Upper lobe of right lung (tissue), 1 donor: ENCODE measurements at regions not wholly inside any gene's neighbourhood (a gene's known extent, or its start where the extent isn't known, plus 50 kb on each side); places are given as distances from the start of the nearest gene placed in this dataset.

Experiments
- ATAC-seq: fragments of 200-7000 bp; cut with Tn5 transposase; one replicate; pipeline ENCODE4 v1.9.1; 2020; ENCODE audit warnings: mild to moderate bottlenecking, moderate library complexity
- DNase-seq: peaks from one replicate; pipeline ENCODE4 v3.0.0-alpha.2; 2020
- H3K27ac ChIP-seq: fragments of 200-600 bp; one replicate; pipeline ENCODE4 v1.8.0; 2022
- H3K27me3 ChIP-seq: fragments of 200-600 bp; one replicate; pipeline ENCODE4 v1.8.0; 2022; ENCODE audit warnings: mild to moderate bottlenecking
- H3K36me3 ChIP-seq: fragments of 200-600 bp; one replicate; pipeline ENCODE4 v1.8.0; 2022
- H3K4me1 ChIP-seq: fragments of 200-600 bp; one replicate; pipeline ENCODE4 v1.8.0; 2022
- H3K4me3 ChIP-seq: fragments of 200-600 bp; one replicate; pipeline ENCODE4 v1.8.0; 2022; ENCODE audit warnings: mild to moderate bottlenecking
- H3K9me3 ChIP-seq: fragments of 200-600 bp; one replicate; pipeline ENCODE4 v1.8.0; 2022
- intact Hi-C: fragments of 100-400 bp; cut with DNase I; formaldehyde crosslinking; loops from one replicate; pipeline ENCODE4 v1.11.0; 2022
- TF ChIP-seq, protein P1 (sequence below): fragments of 200-600 bp; IDR thresholded peaks from one replicate; pipeline ENCODE4 v1.8.0; 2022; ENCODE audit warnings: antibody characterized with exemption
- donor health status: DM: no; HTN: yes; CAD: no; lungs with severe emphysema.

DNA sequence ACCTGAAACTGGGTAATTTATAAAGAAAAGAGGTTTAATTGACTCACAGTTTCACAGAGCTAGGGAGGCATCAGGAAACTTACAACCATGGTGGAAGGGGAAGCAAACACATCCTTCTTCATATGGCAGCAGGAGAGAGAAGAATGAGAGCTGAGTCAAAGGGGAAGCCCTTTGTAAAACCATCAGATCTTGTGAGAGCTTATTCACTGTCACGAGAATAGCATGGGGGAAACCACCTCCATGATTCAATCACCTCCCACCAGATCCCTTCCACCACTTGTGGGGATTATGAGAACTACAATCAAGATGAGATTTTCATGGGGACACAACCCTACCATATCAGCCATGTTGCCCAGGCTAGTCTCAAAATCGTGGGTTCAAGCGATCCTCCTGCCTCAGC is 143.4 kb downstream of the FGF18 start:
- intact Hi-C loops = no loop called here
- Histone ChIP-seq H3K27me3 (no peaks in the 10 kb centered on the region), H3K36me3 (no peaks in the 10 kb centered on the region), H3K27ac (no peak overlapping the region), H3K9me3 (no peaks in the 10 kb centered on the region), H3K4me1 (no peaks in the 10 kb centered on the region), H3K4me3 (no peak overlapping the region)
- TF ChIP-seq, protein P1, sequence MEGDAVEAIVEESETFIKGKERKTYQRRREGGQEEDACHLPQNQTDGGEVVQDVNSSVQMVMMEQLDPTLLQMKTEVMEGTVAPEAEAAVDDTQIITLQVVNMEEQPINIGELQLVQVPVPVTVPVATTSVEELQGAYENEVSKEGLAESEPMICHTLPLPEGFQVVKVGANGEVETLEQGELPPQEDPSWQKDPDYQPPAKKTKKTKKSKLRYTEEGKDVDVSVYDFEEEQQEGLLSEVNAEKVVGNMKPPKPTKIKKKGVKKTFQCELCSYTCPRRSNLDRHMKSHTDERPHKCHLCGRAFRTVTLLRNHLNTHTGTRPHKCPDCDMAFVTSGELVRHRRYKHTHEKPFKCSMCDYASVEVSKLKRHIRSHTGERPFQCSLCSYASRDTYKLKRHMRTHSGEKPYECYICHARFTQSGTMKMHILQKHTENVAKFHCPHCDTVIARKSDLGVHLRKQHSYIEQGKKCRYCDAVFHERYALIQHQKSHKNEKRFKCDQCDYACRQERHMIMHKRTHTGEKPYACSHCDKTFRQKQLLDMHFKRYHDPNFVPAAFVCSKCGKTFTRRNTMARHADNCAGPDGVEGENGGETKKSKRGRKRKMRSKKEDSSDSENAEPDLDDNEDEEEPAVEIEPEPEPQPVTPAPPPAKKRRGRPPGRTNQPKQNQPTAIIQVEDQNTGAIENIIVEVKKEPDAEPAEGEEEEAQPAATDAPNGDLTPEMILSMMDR = no peak
- DNase-seq (no peak), ATAC-seq (no peak)

DNA sequence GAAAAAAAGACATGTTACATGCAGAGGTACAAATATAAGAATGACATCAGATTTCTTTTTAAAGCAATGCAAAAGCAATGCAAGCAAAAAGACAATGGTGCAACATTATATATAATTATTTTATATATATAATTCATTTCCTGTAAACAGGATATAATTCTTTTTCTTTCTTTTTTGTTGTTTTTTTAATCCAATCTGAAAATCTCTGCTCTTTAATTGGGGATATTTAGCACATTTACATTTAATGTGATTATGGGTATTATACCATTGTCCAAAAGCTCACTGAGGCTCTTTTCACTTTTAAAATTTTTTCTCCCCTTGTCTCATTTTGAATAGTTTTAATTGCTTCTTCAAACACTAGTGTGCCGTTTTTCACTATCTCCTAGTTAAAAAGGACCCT is 148.9 kb downstream of the FGF18 start:
- TF ChIP-seq, protein P1 = no peak
- DNase-seq (no peak), ATAC-seq (no peak)
- Histone ChIP-seq H3K4me3 (no peak overlapping the region), H3K27ac (no peak overlapping the region), H3K9me3 (peaks cover 9% of the 10 kb centered on the region), H3K4me1 (no peaks in the 10 kb centered on the region), H3K36me3 (no peaks in the 10 kb centered on the region), H3K27me3 (no peaks in the 10 kb centered on the region)
- intact Hi-C loops = no loop called here

DNA sequence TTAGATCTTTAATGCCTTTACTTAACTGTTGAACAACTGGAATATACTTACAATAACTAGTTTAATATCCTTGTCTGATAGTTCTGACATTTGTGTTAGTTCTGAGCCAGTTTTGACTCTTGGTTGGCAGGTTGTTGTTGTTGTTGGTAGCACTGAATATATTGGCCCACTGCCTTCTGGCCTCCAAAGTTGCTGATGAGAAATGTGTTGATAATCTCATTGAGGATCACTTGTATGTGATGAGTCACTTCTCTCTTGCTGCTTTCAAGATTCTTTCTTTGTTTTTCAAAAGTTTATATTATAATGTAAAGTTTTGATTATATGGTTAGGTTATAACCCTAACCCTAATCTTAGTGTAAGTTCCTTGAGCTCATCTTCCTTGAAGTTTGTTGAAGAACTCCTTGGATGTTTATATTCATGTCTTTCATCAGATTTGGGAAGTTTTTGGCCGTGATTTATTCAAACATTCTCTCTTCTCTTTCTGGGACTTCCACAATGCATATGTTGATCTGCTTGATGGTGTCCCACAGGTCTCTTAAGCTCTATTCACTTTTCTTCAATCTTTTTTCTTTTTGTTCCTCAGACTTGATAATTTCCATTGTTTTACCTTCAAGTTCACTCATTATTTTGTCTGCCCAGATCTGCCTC is 149.7 kb downstream of the FGF18 start:
- TF ChIP-seq, protein P1 = no peak
- Histone ChIP-seq H3K9me3 (peaks cover 9% of the 10 kb centered on the region), H3K4me3 (no peak overlapping the region), H3K4me1 (no peaks in the 10 kb centered on the region), H3K27me3 (no peaks in the 10 kb centered on the region), H3K27ac (no peak overlapping the region), H3K36me3 (no peaks in the 10 kb centered on the region)
- intact Hi-C loops = no loop called here
- DNase-seq (no peak), ATAC-seq (no peak)

DNA sequence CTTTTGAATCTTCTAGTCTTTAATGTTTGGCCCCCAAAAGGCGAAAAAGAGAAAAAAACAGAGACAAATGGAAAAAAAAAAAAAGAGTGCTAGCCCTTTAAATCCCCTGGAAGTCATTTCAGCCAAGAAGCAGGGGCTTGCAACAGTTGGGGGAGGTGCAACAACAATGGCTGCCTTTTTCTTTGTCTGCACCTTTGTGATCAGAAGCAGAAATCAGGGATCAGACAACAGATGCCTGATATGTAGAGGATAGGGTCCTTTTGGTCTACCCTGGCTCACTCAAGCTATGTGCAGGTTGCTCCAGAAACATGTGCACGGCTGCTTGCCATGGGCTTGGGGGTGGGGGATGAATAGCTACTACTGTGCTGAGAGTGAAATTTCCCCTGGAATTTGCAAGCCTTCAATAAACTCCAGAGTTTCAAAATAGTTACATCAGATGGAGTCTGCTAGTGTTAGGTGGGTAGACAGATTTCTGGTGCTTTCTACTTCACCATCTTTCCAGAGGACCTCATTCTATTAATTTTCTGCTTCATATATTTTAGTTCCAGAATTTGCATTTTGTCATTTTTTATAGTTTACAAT is 150.9 kb downstream of the FGF18 start:
- Histone ChIP-seq H3K9me3 (peaks cover 9% of the 10 kb centered on the region), H3K4me1 (no peaks in the 10 kb centered on the region), H3K4me3 (no peak overlapping the region), H3K27me3 (no peaks in the 10 kb centered on the region), H3K27ac (no peak overlapping the region), H3K36me3 (no peaks in the 10 kb centered on the region)
- intact Hi-C loops = no loop called here
- ATAC-seq (no peak), DNase-seq (no peak)
- TF ChIP-seq, protein P1 = no peak

DNA sequence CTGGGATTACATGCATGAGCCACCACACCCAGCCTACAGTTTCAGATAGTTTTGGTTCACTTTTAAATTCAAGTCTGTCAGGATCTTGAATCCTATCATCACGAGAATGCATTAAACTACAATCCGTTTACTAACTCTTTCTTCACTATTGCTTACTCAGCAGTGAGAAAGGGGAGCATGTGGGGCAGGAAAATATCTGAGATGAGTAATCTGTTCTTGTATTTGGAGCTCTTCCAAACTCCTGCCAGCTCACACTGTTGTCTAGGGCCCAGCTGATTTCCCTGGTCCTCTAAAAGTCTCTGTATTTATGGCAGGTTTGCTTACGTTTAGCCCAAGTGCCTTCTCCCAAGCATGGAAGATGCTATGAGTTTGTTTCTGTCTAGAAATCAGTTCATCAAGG is 152.2 kb downstream of the FGF18 start:
- H3K36me3 ChIP-seq = no peaks in the 10 kb centered on the region
- TF ChIP-seq, protein P1 = no peak
- no peak overlapping the region for H3K27ac ChIP-seq
- ATAC-seq (no peak), DNase-seq (no peak)
- H3K4me1 ChIP-seq = no peaks in the 10 kb centered on the region
- no peak overlapping the region for H3K4me3 ChIP-seq
- no peaks in the 10 kb centered on the region for H3K27me3 ChIP-seq
- intact Hi-C loops = no loop called here
- H3K9me3 ChIP-seq = peaks cover 9% of the 10 kb centered on the region

DNA sequence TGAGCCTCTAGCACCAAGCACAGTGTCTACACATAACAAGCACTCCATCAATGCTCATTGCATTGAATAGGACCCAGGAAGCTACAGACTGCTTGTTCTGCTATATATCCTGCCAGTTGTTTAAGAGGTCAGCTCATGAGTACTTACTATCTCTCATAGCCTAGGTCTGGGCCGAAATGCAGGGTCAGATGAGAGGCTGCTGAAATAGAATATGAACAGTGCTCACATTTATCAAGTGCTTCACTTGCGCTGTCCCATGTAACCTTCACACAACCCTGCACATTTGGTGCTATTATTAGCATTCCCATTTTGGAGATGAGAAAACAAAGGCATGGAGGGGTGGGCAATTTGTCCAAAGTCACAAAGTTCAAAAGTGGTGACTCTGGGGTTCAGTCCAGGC is 153.6 kb downstream of the FGF18 start:
- DNase-seq = no peak
- intact Hi-C loops = no loop called here
- Histone ChIP-seq H3K4me3 (no peak overlapping the region), H3K27ac (no peak overlapping the region), H3K27me3 (no peaks in the 10 kb centered on the region), H3K4me1 (no peaks in the 10 kb centered on the region), H3K36me3 (no peaks in the 10 kb centered on the region), H3K9me3 (peaks cover 9% of the 10 kb centered on the region)
- no peak for ATAC-seq
- TF ChIP-seq, protein P1 = no peak
